DOHH2 (cell line): ENCODE measurements at regions not wholly inside any gene's neighbourhood (a gene's known extent, or its start where the extent isn't known, plus 50 kb on each side); places are given as distances from the start of the nearest gene placed in this dataset.

Source experiments
- EZH2phosphoT487 ChIP-seq: fragments of 200-600 bp; sonication (generic); IDR thresholded peaks from 2 replicates; pipeline ENCODE4 v1.6.1; 2017; ENCODE audit warnings: borderline replicate concordance, mild to moderate bottlenecking, antibody characterized with exemption, low read length, moderate library complexity, mixed read lengths
- TF ChIP-seq, protein P1 (sequence below): fragments of 200-600 bp; sonication (generic); IDR thresholded peaks from one replicate; pipeline ENCODE4 v1.5.1; 2014; ENCODE audit warnings: antibody characterized with exemption, mild to moderate bottlenecking, low read depth, low read length; ENCODE audit not compliant: poor library complexity, severe bottlenecking

DNA sequence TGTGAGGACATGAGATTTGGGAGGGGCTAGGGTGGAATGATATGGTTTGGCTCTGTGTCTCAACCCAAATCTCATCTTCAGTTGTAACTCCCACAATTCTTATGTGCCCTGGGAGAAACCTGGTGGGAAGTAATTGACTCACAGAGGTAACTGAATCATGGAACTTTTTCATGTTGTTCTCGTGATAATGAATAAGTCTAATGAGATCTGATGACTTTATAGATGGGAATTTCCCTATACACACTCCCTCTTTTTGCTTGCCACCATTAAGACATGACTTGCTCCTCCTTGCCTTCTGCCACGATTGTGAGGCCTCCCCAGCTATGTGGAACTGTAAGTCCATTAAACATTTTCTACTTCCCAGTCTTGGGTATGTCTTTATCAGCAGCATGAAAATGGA lies 253.2 kb upstream of the GK2 start:
- TF ChIP-seq, protein P1, sequence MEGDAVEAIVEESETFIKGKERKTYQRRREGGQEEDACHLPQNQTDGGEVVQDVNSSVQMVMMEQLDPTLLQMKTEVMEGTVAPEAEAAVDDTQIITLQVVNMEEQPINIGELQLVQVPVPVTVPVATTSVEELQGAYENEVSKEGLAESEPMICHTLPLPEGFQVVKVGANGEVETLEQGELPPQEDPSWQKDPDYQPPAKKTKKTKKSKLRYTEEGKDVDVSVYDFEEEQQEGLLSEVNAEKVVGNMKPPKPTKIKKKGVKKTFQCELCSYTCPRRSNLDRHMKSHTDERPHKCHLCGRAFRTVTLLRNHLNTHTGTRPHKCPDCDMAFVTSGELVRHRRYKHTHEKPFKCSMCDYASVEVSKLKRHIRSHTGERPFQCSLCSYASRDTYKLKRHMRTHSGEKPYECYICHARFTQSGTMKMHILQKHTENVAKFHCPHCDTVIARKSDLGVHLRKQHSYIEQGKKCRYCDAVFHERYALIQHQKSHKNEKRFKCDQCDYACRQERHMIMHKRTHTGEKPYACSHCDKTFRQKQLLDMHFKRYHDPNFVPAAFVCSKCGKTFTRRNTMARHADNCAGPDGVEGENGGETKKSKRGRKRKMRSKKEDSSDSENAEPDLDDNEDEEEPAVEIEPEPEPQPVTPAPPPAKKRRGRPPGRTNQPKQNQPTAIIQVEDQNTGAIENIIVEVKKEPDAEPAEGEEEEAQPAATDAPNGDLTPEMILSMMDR: no peak
- TF ChIP-seq EZH2phosphoT487: no peak
